ENCODE measurements at regions not wholly inside any gene's neighbourhood (a gene's known extent, or its start where the extent isn't known, plus 50 kb on each side); places are given as distances from the start of the nearest gene placed in this dataset.

- Histone ChIP-seq H4K91ac (ENCODE audit: insufficient read length, low read depth, low read length) (no peak overlapping the region), H3K4me1 (ENCODE audit: insufficient read depth, low read length) (no peaks in the 10 kb centered on the region), H2BK120ac (ENCODE audit: low read depth, low read length, poor library complexity, severe bottlenecking) (no peak overlapping the region), H2BK12ac (ENCODE audit: insufficient read length, low read depth, low read length) (no peak overlapping the region), H4K5ac (ENCODE audit: insufficient read length, low read depth, low read length) (no peak overlapping the region), H3K9me3 (ENCODE audit: control insufficient read depth, low read depth, low read length) (no peaks in the 10 kb centered on the region), H3K4me2 (ENCODE audit: insufficient read depth, insufficient read length, low read length) (no peak overlapping the region), H3K23me2 (ENCODE audit: insufficient read length, low read depth, low read length, poor library complexity, severe bottlenecking) (no peaks in the 10 kb centered on the region), H2BK15ac (ENCODE audit: low read depth, low read length) (no peak overlapping the region), H3K79me1 (ENCODE audit: insufficient read depth, low read depth, low read length, poor library complexity, severe bottlenecking) (no peaks in the 10 kb centered on the region), H3T11ph (ENCODE audit: low read length) (no peak overlapping the region), H2AFZ (ENCODE audit: low read length) (no peak overlapping the region), H4K8ac (replicated peaks; ENCODE audit: insufficient read length, low read depth, low read length) (no peak overlapping the region), H3K79me2 (ENCODE audit: insufficient read depth, low read length) (no peaks in the 10 kb centered on the region), H3K23ac (ENCODE audit: insufficient read length, low read depth, low read length) (no peak overlapping the region), H4K20me1 (ENCODE audit: control insufficient read depth, insufficient read depth, insufficient read length) (no peaks in the 10 kb centered on the region), H3K27ac (ENCODE audit: insufficient read length, low read depth, low read length) (no peak overlapping the region), H3K18ac (ENCODE audit: insufficient read length, low read depth, low read length) (no peak overlapping the region), H3K14ac (ENCODE audit: insufficient read depth, low read length) (no peak overlapping the region), H3K56ac (ENCODE audit: insufficient read length, low read depth, low read length) (no peak overlapping the region), H2BK20ac (ENCODE audit: low read depth, low read length, poor library complexity, severe bottlenecking) (no peak overlapping the region), H3K4ac (ENCODE audit: low read depth, low read length) (no peak overlapping the region), H2AK5ac (ENCODE audit: insufficient read length, low read length) (no peak overlapping the region), H3K27me3 (ENCODE audit: insufficient read depth, low read length) (no peaks in the 10 kb centered on the region), H3K9ac (ENCODE audit: extremely low read depth, insufficient read length, low read length) (no peak overlapping the region), H2BK5ac (ENCODE audit: insufficient read length, low read length) (no peak overlapping the region)
- H3K36me3 Mint-ChIP-seq (ENCODE audit: insufficient read depth in 1 of 3, low read depth in 3 of 3): no peaks in the 10 kb centered on the region
- peaks cover 0 to 7% of the 10 kb centered on the region in 2 experiments; a peak in 3 of 4 replicates for H3K4me1 Mint-ChIP-seq
- no peak for TF ChIP-seq CTCF (conservative IDR thresholded peaks at IDR 0.05)
- peaks cover 5% of the 10 kb centered on the region for H3K27me3 Mint-ChIP-seq (ENCODE audit: low read depth)
- WGBS (ENCODE audit: extremely low coverage, insufficient read length, low lambda C conversion rate): no CpG with 5 or more reads among the region's 1 CpG
- DNase-seq: no peak
- no peaks in the 10 kb centered on the region for H3K9me3 Mint-ChIP-seq
- no peak overlapping the region for H3K4me3 Mint-ChIP-seq
- H3K27ac Mint-ChIP-seq: no peak overlapping the region
Measured at GRCh38 chr6:6835223-6835503, 246.6 kb downstream of the LY86 start.
